GM06990 (cell line): ENCODE measurements at regions not wholly inside any gene's neighbourhood (a gene's known extent, or its start where the extent isn't known, plus 50 kb on each side); places are given as distances from the start of the nearest gene placed in this dataset.
A peak's percentile ranks its signal among the peaks of the same experiment; 100 is the strongest.
"Not testable (repeated sequence)": the region's sequence is repeated elsewhere in the genome, so short reads cannot be mapped to it uniquely, and the experiment has no call there.

Experiments used
- DNase-seq: peaks from one replicate; pipeline ENCODE4 v3.0.0-alpha.2; 2011; ENCODE audit not compliant: insufficient read length; ENCODE audit errors: extremely low read depth
- H3K27me3 ChIP-seq: replicated peaks from 2 replicates; pipeline ENCODE4 v1.6.0; 2011; ENCODE audit warnings: low read length; ENCODE audit not compliant: control insufficient read depth, insufficient read depth
- H3K36me3 ChIP-seq: 2 replicates; pipeline ENCODE4 v1.5.1; 2011; ENCODE audit warnings: low read length; ENCODE audit not compliant: control insufficient read depth, insufficient read depth
- H3K4me3 ChIP-seq: replicated peaks from 2 replicates; pipeline ENCODE4 v1.5.1; 2011; ENCODE audit warnings: low read depth, mild to moderate bottlenecking, control low read depth, low read length
- TF ChIP-seq, protein P1 (sequence below): IDR thresholded peaks from 2 replicates; pipeline ENCODE4 v1.5.1; 2011; ENCODE audit warnings: low read length, control low read depth, mild to moderate bottlenecking, inconsistent platforms; ENCODE audit not compliant: insufficient read depth, poor library complexity, severe bottlenecking

DNA sequence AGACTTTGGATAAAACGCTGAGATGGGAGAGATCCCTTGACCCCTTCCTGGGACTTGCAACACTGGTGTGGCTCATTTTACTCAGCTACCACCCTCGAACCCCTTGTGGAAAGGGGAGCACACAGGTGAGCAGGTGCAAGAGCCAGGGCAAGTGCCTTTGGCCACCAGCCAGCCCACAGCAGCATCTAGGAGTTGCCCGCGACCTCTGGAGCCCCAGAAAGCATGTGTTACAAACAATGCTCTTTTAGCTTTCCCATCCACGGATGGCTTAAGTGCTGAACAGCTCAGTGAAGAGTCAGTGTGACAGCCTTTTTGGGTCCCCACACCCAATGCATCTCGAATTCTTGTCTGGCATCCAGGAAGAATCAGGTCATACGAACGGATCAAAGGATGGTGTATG lies 197.8 kb downstream of the MEMO1 start:
- Histone ChIP-seq H3K27me3 (no peaks in the 10 kb centered on the region), H3K4me3 (no peak overlapping the region), H3K36me3 (no peaks in the 10 kb centered on the region)
- TF ChIP-seq, protein P1, sequence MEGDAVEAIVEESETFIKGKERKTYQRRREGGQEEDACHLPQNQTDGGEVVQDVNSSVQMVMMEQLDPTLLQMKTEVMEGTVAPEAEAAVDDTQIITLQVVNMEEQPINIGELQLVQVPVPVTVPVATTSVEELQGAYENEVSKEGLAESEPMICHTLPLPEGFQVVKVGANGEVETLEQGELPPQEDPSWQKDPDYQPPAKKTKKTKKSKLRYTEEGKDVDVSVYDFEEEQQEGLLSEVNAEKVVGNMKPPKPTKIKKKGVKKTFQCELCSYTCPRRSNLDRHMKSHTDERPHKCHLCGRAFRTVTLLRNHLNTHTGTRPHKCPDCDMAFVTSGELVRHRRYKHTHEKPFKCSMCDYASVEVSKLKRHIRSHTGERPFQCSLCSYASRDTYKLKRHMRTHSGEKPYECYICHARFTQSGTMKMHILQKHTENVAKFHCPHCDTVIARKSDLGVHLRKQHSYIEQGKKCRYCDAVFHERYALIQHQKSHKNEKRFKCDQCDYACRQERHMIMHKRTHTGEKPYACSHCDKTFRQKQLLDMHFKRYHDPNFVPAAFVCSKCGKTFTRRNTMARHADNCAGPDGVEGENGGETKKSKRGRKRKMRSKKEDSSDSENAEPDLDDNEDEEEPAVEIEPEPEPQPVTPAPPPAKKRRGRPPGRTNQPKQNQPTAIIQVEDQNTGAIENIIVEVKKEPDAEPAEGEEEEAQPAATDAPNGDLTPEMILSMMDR: no peak
- DNase-seq: no peak

DNA sequence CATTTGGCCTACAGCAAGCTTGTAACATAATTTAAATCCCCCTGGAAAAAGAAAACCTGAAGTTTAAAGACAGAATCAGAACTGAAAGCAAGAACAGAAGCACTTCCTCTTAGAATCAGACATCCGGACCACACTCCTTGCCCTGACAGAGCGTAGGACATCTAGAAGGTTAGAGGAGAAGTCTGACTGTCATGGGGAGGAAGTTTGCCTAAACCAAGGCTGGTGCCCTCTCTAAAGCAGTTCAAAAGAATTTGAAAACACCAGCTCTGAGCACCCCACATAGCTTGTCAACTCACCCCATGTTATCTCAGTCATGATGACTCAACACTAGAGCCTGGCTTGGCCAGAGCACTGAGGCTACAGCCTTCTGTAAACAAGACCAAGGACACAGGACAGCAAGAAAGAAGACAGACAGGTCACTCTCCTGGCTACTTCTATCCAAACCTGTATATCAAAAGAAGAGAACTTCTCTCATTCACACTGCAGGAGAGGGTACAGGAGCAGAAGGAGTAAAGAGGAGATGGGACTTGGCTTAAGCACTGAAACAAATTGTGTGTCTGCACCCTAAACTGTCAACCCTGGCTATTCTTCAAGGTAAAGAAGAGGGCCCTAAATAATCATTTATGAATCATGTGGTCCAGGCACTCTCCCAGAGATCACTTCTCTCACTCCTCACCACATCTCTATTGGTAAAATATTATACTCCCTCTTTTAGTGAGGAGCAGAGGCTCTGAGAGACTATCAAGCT lies 198.6 kb downstream of the MEMO1 start:
- H3K36me3 ChIP-seq: no peaks in the 10 kb centered on the region
- peak; percentile 59 for DNase-seq

DNA sequence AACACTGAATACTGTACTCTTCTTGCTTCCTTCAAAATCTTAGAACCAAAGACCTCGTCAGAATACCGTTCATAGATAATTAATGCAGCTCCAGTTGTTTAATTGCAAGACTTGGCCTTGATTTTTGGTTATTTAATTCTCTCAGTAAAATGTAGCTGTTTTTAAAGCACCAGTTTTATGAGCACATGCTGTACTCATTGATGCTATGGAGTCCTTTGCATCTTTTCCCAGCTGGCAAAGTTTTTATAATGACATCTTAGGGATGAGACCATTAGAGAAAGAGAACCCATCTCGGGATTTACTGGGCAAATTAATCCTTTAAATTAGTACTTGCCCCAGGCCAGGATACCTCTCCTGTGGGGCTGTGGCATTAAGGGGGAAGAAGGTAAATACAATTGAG lies 199.3 kb downstream of the MEMO1 start:
- H3K4me3 ChIP-seq: no peak overlapping the region
- no peak for DNase-seq

More for the DNA sequence above, 198.6 kb downstream of the MEMO1 start:
- TF ChIP-seq, protein P1: no peak
- Histone ChIP-seq H3K27me3 (no peaks in the 10 kb centered on the region), H3K4me3 (no peak overlapping the region)

DNA sequence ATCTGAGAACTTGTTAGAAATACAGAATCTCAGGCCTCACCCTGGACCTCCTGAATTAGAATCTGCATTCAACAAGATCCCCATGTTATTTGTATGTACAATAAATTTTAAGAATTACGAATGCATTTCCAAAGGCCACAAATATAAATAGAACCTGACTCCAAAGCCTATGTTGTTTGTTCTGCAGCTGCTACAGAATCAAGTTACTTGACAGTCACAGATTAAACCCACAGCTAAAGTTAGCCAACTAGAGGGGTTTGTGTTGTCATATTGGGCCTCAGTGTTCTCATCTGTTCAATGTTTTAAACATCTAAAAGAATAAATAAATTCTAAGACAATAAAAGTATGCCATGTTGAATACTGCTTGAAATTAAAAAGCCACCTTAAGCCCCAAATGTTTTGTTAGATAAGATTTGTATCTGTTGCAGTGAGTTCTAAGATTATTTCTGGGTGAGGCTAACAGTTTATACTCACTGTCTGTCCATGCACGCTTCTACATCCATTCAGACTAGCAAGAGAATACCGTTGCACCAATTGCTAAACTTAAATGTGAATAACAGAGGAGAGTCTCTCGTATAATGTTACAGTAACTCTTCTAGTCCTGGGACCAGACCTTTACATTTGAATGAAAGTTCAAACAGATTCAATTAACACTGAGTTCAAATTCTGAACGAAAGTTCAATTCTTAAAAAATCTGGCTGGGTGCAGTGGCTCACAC lies 200.4 kb downstream of the MEMO1 start:
- DNase-seq: no peak
- H3K4me3 ChIP-seq: no peak overlapping the region
- H3K36me3 ChIP-seq: no peaks in the 10 kb centered on the region
- TF ChIP-seq, protein P1: no peak
- no peaks in the 10 kb centered on the region; the same call in 1 of the 2 replicates for H3K27me3 ChIP-seq

More for the DNA sequence above, 199.3 kb downstream of the MEMO1 start:
- TF ChIP-seq, protein P1: no peak
- H3K36me3 ChIP-seq: no peaks in the 10 kb centered on the region
- no peaks in the 10 kb centered on the region for H3K27me3 ChIP-seq

DNA sequence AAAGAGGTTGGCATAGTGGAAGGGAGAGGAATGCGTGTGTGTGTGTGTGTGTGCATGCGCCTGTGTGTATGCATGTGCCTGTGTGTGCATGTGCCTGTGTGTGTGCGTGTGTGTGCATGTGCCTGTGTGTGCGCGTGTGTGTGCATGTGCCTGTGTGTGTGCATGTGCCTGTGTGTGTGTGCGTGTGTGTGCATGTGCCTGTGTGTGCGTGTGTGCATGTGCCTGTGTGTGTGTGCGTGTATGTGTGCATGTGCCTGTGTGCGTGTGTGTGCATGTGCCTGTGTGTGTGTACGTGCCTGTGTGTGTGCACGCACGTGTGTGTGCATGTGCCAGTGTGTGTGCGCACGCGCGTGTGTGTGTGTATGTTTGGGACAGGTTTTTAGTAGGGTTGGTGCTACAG lies 205.1 kb downstream of the MEMO1 start:
- TF ChIP-seq, protein P1: no peak

DNA sequence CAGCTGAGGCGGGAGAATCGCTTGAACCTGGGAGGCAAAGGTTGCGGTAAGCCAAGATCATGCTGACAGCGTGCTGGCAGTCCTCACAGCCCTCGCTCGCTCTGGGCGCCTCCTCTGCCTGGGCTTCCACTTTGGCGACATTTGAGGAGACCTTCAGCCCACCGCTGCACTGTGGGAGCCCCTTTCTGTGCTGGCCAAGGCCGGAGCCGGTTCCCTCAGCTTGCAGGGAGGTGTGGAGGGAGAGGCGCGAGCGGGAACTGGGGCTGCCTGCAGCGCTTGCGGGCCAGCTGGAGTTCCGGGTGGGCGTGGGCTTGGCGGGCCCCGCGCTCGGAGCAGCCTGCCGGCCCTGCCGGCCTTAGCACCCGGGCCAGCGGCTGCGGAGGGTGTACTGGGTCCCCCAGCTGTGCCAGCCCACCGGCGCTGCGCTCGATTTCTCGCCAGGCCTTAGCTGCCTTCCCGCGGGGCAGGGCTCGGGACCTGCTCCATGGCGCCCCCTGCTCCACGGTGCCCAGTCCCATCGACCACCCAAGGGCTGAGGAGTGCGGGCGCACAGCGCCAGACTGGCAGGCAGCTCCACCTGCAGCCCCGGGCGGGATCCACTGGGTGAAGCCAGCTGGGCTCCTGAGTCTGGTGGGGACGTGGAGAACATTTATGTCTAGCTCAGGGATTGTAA lies 207.2 kb downstream of the MEMO1 start:
- not testable (repeated sequence) for H3K27me3 ChIP-seq, H3K36me3 ChIP-seq, H3K4me3 ChIP-seq, DNase-seq

More for the DNA sequence above, 205.1 kb downstream of the MEMO1 start:
- Histone ChIP-seq H3K36me3 (no peaks in the 10 kb centered on the region), H3K4me3 (no peak overlapping the region), H3K27me3 (no peaks in the 10 kb centered on the region; the same call in 1 of the 2 replicates)
- DNase-seq: no peak
